Esophagus muscularis mucosa (tissue), 4 donors: ENCODE measurements at regions not wholly inside any gene's neighbourhood (a gene's known extent, or its start where the extent isn't known, plus 50 kb on each side); places are given as distances from the start of the nearest gene placed in this dataset.

Experiments used
- DNase-seq: peaks from one replicate; pipeline ENCODE4 v3.0.0-alpha.2; 2017; ENCODE audit errors: extremely low spot score
- H3K27ac ChIP-seq, 4 donors: fragments of 200-600 bp; sonication (generic); replicated peaks in 1 of 4; 1 replicate in 3 of 4; 2 replicates in 1 of 4; pipeline ENCODE4 v1.5.1; 2016 to 2019; ENCODE audit warnings: mild to moderate bottlenecking in 1 of 4
- H3K27me3 ChIP-seq, 4 donors: fragments of 200-600 bp; sonication (generic); one replicate each; pipeline versions ENCODE4 v1.5.1 to v1.6.0; 2016 to 2019
- H3K36me3 ChIP-seq, 4 donors: fragments of 200-600 bp; sonication (generic); one replicate each; pipeline ENCODE4 v1.5.1; 2016 to 2019
- H3K4me1 ChIP-seq, 4 donors: fragments of 200-600 bp; sonication (generic); one replicate each; pipeline ENCODE4 v1.5.1; 2016 to 2019
- H3K4me3 ChIP-seq, 4 donors: fragments of 200-600 bp; sonication (generic); 1 replicate in 2 of 4; 2 replicates in 2 of 4; pipeline ENCODE4 v1.5.1; 2016 to 2019; ENCODE audit warnings: mild to moderate bottlenecking in 4 of 4, moderate library complexity in 1 of 4
- H3K9me3 ChIP-seq, 4 donors: fragments of 200-600 bp; sonication (generic); 1 replicate in 3 of 4; 2 replicates in 1 of 4; pipeline ENCODE4 v1.5.1; 2016 to 2019
- EP300 ChIP-seq: sonication (generic); formaldehyde crosslinking; IDR thresholded peaks from one replicate; pipeline ENCODE4 v1.6.1; 2017; ENCODE audit warnings: antibody characterized with exemption
- POLR2A ChIP-seq: fragments of 450-650 bp; IDR thresholded peaks from one replicate; pipeline ENCODE4 v1.6.1; 2017; ENCODE audit warnings: antibody characterized with exemption, moderate library complexity, mild to moderate bottlenecking, low read depth
- POLR2AphosphoS5 ChIP-seq, 2 donors: sonication (generic); formaldehyde crosslinking; IDR thresholded peaks; one replicate each; pipeline ENCODE4 v1.6.1; 2017; ENCODE audit warnings: antibody characterized with exemption in 2 of 2
- WGBS: methylation state at CpG from one replicate; pipeline ENCODE4 v1.1.5; 2018; 5-methylcytosine and 5-hydroxymethylcytosine counted together
- intact Hi-C: fragments of 100-400 bp; cut with DNase I; formaldehyde crosslinking; loops from one replicate; pipeline ENCODE4 v1.15.1; 2023
- TF ChIP-seq, protein P1 (sequence below), 3 experiments: fragments of 200-600 bp in 2 of 3; fragments of 450-650 bp in 1 of 3; sonication (generic) in 2 of 3; IDR thresholded peaks; one replicate each; pipeline ENCODE4 v1.5.1; 2017 to 2019; ENCODE audit warnings: antibody characterized with exemption in 3 of 3, mild to moderate bottlenecking in 2 of 3, moderate library complexity in 1 of 3

GRCh38 chr2:180177534-180177933, 170.4 kb upstream of the CWC22 start:
- intact Hi-C loops = no loop called here
- DNase-seq = no peak
- H3K4me3 ChIP-seq = no peak overlapping the region
- no peak overlapping the region for H3K27ac ChIP-seq
- no peaks in the 10 kb centered on the region for H3K36me3 ChIP-seq
- no peaks in the 10 kb centered on the region for H3K9me3 ChIP-seq
- H3K27me3 ChIP-seq = no peaks in the 10 kb centered on the region
- no peaks in the 10 kb centered on the region for H3K4me1 ChIP-seq
- TF ChIP-seq POLR2AphosphoS5 (IDR thresholded peaks at IDR 0.05) (no peak), POLR2A (no peak), EP300 (no peak)
- TF ChIP-seq, protein P1, sequence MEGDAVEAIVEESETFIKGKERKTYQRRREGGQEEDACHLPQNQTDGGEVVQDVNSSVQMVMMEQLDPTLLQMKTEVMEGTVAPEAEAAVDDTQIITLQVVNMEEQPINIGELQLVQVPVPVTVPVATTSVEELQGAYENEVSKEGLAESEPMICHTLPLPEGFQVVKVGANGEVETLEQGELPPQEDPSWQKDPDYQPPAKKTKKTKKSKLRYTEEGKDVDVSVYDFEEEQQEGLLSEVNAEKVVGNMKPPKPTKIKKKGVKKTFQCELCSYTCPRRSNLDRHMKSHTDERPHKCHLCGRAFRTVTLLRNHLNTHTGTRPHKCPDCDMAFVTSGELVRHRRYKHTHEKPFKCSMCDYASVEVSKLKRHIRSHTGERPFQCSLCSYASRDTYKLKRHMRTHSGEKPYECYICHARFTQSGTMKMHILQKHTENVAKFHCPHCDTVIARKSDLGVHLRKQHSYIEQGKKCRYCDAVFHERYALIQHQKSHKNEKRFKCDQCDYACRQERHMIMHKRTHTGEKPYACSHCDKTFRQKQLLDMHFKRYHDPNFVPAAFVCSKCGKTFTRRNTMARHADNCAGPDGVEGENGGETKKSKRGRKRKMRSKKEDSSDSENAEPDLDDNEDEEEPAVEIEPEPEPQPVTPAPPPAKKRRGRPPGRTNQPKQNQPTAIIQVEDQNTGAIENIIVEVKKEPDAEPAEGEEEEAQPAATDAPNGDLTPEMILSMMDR (IDR thresholded peaks at IDR 0.05) = no peak

GRCh38 chr2:180175736-180176135, 168.6 kb upstream of the CWC22 start:
- 93% methylated on average over 2 of the region's 2 CpGs for WGBS
- intact Hi-C loops = no loop called here

GRCh38 chr2:180174580-180174979, 167.5 kb upstream of the CWC22 start:
- Histone ChIP-seq H3K4me1 (no peaks in the 10 kb centered on the region), H3K36me3 (no peaks in the 10 kb centered on the region), H3K27ac (no peak overlapping the region), H3K4me3 (no peak overlapping the region), H3K9me3 (peaks cover 0 to under 1% (median 0%) of the 10 kb centered on the region in 4 donors), H3K27me3 (no peaks in the 10 kb centered on the region)
- 90% methylated on average over 6 of the region's 6 CpGs for WGBS
- DNase-seq = no peak
- no peak for TF ChIP-seq EP300
- TF ChIP-seq POLR2A = no peak
- TF ChIP-seq, protein P1 (IDR thresholded peaks at IDR 0.05) = no peak
- no peak for TF ChIP-seq POLR2AphosphoS5 (IDR thresholded peaks at IDR 0.05)
- intact Hi-C loops = no loop called here

More at GRCh38 chr2:180175736-180176135, 168.6 kb upstream of the CWC22 start:
- Histone ChIP-seq H3K4me3 (no peak overlapping the region), H3K4me1 (no peaks in the 10 kb centered on the region), H3K9me3 (no peaks in the 10 kb centered on the region), H3K36me3 (no peaks in the 10 kb centered on the region), H3K27ac (no peak overlapping the region), H3K27me3 (no peaks in the 10 kb centered on the region)
- TF ChIP-seq POLR2A = no peak
- TF ChIP-seq, protein P1 (IDR thresholded peaks at IDR 0.05) = no peak
- TF ChIP-seq POLR2AphosphoS5 (IDR thresholded peaks at IDR 0.05) = no peak
- no peak for TF ChIP-seq EP300
- no peak for DNase-seq

GRCh38 chr2:180169474-180169873, 162.4 kb upstream of the CWC22 start:
- no peak for DNase-seq
- H3K27me3 ChIP-seq = no peaks in the 10 kb centered on the region
- H3K4me1 ChIP-seq = no peaks in the 10 kb centered on the region
- intact Hi-C loops = no loop called here
- H3K9me3 ChIP-seq = peaks cover 0 to 6% (median 0%) of the 10 kb centered on the region in 4 donors
- H3K27ac ChIP-seq = no peak overlapping the region
- no peak overlapping the region for H3K4me3 ChIP-seq
- no peaks in the 10 kb centered on the region for H3K36me3 ChIP-seq
- TF ChIP-seq, protein P1 (IDR thresholded peaks at IDR 0.05) = no peak
- TF ChIP-seq POLR2A = no peak

DNA sequence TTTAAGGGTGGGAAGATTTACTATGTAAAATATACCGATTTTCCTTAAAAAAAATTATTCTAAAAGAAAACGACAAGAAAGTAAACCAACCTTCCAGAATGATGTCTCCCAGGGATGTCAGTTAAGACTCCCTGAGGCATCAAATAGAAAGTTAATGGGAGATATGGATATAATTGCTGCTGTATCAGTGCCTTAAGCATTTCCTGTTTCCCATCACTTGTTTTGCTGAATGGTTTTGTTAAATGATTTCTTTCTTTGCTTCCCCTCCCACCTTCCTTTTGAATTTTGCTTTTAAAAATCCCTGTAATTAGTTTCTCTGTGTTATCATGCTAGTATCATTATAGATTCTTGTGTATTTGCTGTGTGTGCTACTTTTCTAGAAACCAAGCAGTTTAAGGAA, 154.3 kb upstream of the CWC22 start:
- Histone ChIP-seq H3K27me3 (no peaks in the 10 kb centered on the region), H3K4me3 (no peak overlapping the region), H3K9me3 (no peaks in the 10 kb centered on the region), H3K27ac (no peak overlapping the region), H3K4me1 (no peaks in the 10 kb centered on the region), H3K36me3 (no peaks in the 10 kb centered on the region)
- WGBS = 84% methylated on average over 2 of the region's 2 CpGs
- no peak for DNase-seq
- intact Hi-C loops = no loop called here
- TF ChIP-seq EP300 (no peak), POLR2AphosphoS5 (IDR thresholded peaks at IDR 0.05) (no peak), POLR2A (no peak)
- TF ChIP-seq, protein P1 (IDR thresholded peaks at IDR 0.05) = no peak
